ENCODE measurements at regions not wholly inside any gene's neighbourhood (a gene's known extent, or its start where the extent isn't known, plus 50 kb on each side); places are given as distances from the start of the nearest gene placed in this dataset.

DNA sequence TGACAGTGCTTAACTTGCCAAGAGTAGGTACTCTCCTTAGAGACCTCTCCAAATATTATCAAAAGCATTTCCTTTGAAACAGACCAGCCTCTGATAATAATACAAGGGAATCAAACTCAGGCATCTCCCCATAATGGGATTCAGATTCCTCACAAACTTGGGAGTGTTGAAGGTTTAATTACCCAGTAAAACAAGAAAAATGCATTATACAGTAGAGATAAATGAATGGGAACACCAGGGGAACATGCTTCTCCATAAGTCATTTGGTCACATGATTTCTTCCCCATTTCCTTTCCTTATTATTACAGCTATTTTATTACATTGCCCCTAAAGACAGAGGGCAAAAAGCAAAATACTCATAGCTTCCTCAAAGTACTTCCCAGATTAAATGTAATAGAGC, 325.0 kb upstream of the CDIN1 start:
- no peaks in the 10 kb centered on the region for H3K4me1 ChIP-seq
- no peaks in the 10 kb centered on the region for H3K9me3 ChIP-seq
- no peaks in the 10 kb centered on the region for H3K27me3 ChIP-seq (replicated peaks; ENCODE audit: control insufficient read depth, insufficient read depth, low read length)
- Mint-ChIP-seq H3K36me3 (ENCODE audit: insufficient read depth, unreplicated experiment) (no peaks in the 10 kb centered on the region), H3K4me1 (ENCODE audit: low read depth, unreplicated experiment) (no peaks in the 10 kb centered on the region), H3K27me3 (ENCODE audit: insufficient read depth, unreplicated experiment) (peaks cover 4% of the 10 kb centered on the region), H3K27ac (ENCODE audit: unreplicated experiment) (no peak overlapping the region), H3K4me3 (ENCODE audit: unreplicated experiment) (no peak overlapping the region), H3K9me3 (ENCODE audit: unreplicated experiment) (no peaks in the 10 kb centered on the region)
- no TSS peak for BruUV-seq (replicated peaks)
- H3K36me3 ChIP-seq (ENCODE audit: control insufficient read depth, insufficient read depth, low read length): no peaks in the 10 kb centered on the region
- CTCF ChIA-PET: no interaction called here
- intact Hi-C loops (cut with micrococcal nuclease; ENCODE audit: unreplicated experiment): no loop called here
- DNase-seq: no peak
- H3K4me3 ChIP-seq (ENCODE audit: low read depth, low read length): no peak overlapping the region
- POLR2A ChIA-PET: no interaction called here
- TF ChIP-seq, protein P1, sequence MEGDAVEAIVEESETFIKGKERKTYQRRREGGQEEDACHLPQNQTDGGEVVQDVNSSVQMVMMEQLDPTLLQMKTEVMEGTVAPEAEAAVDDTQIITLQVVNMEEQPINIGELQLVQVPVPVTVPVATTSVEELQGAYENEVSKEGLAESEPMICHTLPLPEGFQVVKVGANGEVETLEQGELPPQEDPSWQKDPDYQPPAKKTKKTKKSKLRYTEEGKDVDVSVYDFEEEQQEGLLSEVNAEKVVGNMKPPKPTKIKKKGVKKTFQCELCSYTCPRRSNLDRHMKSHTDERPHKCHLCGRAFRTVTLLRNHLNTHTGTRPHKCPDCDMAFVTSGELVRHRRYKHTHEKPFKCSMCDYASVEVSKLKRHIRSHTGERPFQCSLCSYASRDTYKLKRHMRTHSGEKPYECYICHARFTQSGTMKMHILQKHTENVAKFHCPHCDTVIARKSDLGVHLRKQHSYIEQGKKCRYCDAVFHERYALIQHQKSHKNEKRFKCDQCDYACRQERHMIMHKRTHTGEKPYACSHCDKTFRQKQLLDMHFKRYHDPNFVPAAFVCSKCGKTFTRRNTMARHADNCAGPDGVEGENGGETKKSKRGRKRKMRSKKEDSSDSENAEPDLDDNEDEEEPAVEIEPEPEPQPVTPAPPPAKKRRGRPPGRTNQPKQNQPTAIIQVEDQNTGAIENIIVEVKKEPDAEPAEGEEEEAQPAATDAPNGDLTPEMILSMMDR (IDR thresholded peaks at IDR 0.05; ENCODE audit: insufficient read depth in 1 of 2, low read depth in 1 of 2, low read length in 1 of 2, severe bottlenecking in 1 of 2, unreplicated experiment in 1 of 2): no peak

DNA sequence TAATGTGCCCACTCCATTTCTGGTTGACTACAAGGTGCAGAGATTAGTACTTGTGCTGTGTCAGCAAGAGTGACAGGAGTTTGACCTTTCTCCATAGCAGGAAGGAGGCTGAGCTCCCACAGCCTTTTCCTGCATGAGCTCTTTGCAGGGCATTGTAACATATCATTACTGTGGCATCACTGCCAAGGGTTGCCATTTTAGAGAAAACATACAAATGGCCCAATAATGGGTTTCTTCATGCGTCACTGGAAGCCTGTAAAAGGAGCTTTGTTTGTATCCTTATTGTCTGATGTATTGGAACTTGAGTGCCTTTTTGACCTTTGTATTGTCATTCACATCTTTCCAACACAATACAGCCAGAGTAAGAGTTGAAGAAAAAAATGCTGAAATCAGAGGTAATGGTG, 323.0 kb upstream of the CDIN1 start:
- ChIA-PET CTCF (no interaction called here), POLR2A (no interaction called here)
- TF ChIP-seq, protein P1 (IDR thresholded peaks at IDR 0.05; ENCODE audit: insufficient read depth in 1 of 2, low read depth in 1 of 2, low read length in 1 of 2, severe bottlenecking in 1 of 2, unreplicated experiment in 1 of 2): no peak
- H3K9me3 ChIP-seq: no peaks in the 10 kb centered on the region
- intact Hi-C loops (cut with micrococcal nuclease; ENCODE audit: unreplicated experiment): no loop called here
- H3K27ac Mint-ChIP-seq (ENCODE audit: unreplicated experiment): no peak overlapping the region
- no peak overlapping the region for H3K4me3 Mint-ChIP-seq (ENCODE audit: unreplicated experiment)
- H3K27me3 Mint-ChIP-seq (ENCODE audit: insufficient read depth, unreplicated experiment): peaks cover 4% of the 10 kb centered on the region
- H3K4me1 ChIP-seq: no peaks in the 10 kb centered on the region
- no peak for DNase-seq
- H3K4me3 ChIP-seq (ENCODE audit: low read depth, low read length): no peak overlapping the region
- H3K9me3 Mint-ChIP-seq (ENCODE audit: unreplicated experiment): no peaks in the 10 kb centered on the region
- H3K36me3 Mint-ChIP-seq (ENCODE audit: insufficient read depth, unreplicated experiment): no peaks in the 10 kb centered on the region
- H3K4me1 Mint-ChIP-seq (ENCODE audit: low read depth, unreplicated experiment): no peaks in the 10 kb centered on the region
- no TSS peak for BruUV-seq (replicated peaks)
- no peaks in the 10 kb centered on the region for H3K36me3 ChIP-seq (ENCODE audit: control insufficient read depth, insufficient read depth, low read length)
- no peaks in the 10 kb centered on the region for H3K27me3 ChIP-seq (replicated peaks; ENCODE audit: control insufficient read depth, insufficient read depth, low read length)

- H3K4me1 Mint-ChIP-seq (ENCODE audit: low read depth, unreplicated experiment): no peaks in the 10 kb centered on the region
- H3K36me3 Mint-ChIP-seq (ENCODE audit: insufficient read depth, unreplicated experiment): no peaks in the 10 kb centered on the region
- ChIA-PET POLR2A (no interaction called here), CTCF (no interaction called here)
- Histone ChIP-seq H3K27me3 (replicated peaks; ENCODE audit: control insufficient read depth, insufficient read depth, low read length) (no peaks in the 10 kb centered on the region), H3K36me3 (ENCODE audit: control insufficient read depth, insufficient read depth, low read length) (no peaks in the 10 kb centered on the region), H3K4me3 (ENCODE audit: low read depth, low read length) (no peak overlapping the region), H3K4me1 (no peaks in the 10 kb centered on the region), H3K9me3 (no peaks in the 10 kb centered on the region)
- H3K27me3 Mint-ChIP-seq (ENCODE audit: insufficient read depth, unreplicated experiment): no peaks in the 10 kb centered on the region
- intact Hi-C loops (cut with micrococcal nuclease; ENCODE audit: unreplicated experiment): no loop called here
- TF ChIP-seq, protein P1 (IDR thresholded peaks at IDR 0.05; ENCODE audit: insufficient read depth in 1 of 2, low read depth in 1 of 2, low read length in 1 of 2, severe bottlenecking in 1 of 2, unreplicated experiment in 1 of 2): no peak
- H3K4me3 Mint-ChIP-seq (ENCODE audit: unreplicated experiment): no peak overlapping the region
- no TSS peak for BruUV-seq (replicated peaks)
- no peak overlapping the region for H3K27ac Mint-ChIP-seq (ENCODE audit: unreplicated experiment)
- no peak for DNase-seq
- H3K9me3 Mint-ChIP-seq (ENCODE audit: unreplicated experiment): no peaks in the 10 kb centered on the region
Measured at GRCh38 chr15:36263666-36264065, 315.8 kb upstream of the CDIN1 start.

Data from Caco-2 (cell line).